ENCODE measurements at regions not wholly inside any gene's neighbourhood (a gene's known extent, or its start where the extent isn't known, plus 50 kb on each side); places are given as distances from the start of the nearest gene placed in this dataset.

- TF ChIP-seq EZH2phosphoT487 (IDR thresholded peaks at IDR 0.05; ENCODE audit: borderline replicate concordance), result no peak
- TF ChIP-seq, protein P1, sequence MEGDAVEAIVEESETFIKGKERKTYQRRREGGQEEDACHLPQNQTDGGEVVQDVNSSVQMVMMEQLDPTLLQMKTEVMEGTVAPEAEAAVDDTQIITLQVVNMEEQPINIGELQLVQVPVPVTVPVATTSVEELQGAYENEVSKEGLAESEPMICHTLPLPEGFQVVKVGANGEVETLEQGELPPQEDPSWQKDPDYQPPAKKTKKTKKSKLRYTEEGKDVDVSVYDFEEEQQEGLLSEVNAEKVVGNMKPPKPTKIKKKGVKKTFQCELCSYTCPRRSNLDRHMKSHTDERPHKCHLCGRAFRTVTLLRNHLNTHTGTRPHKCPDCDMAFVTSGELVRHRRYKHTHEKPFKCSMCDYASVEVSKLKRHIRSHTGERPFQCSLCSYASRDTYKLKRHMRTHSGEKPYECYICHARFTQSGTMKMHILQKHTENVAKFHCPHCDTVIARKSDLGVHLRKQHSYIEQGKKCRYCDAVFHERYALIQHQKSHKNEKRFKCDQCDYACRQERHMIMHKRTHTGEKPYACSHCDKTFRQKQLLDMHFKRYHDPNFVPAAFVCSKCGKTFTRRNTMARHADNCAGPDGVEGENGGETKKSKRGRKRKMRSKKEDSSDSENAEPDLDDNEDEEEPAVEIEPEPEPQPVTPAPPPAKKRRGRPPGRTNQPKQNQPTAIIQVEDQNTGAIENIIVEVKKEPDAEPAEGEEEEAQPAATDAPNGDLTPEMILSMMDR (conservative IDR thresholded peaks at IDR 0.05; ENCODE audit: low read length), result no peak
- Histone ChIP-seq H3F3A (ENCODE audit: low read depth) (no peaks in the 10 kb centered on the region), H4K20me1 (ENCODE audit: insufficient read depth, low read length, poor library complexity, severe bottlenecking) (no peaks in the 10 kb centered on the region), H2AFZ (ENCODE audit: low read length) (no peak overlapping the region), H3K4me2 (ENCODE audit: low read depth, low read length, poor library complexity, severe bottlenecking) (no peak overlapping the region), H3K9me2 (replicated peaks; ENCODE audit: low read depth, low read length) (no peaks in the 10 kb centered on the region), H3K27me3 (ENCODE audit: insufficient read depth, low read length, poor library complexity, severe bottlenecking) (no peaks in the 10 kb centered on the region), H3K36me3 (ENCODE audit: insufficient read depth, low read length) (no peaks in the 10 kb centered on the region), H3K79me2 (ENCODE audit: insufficient read depth, low read length) (no peaks in the 10 kb centered on the region), H3K4me1 (ENCODE audit: insufficient read depth, low read length, poor library complexity, severe bottlenecking) (peaks cover 7% of the 10 kb centered on the region), H3K4me3 (ENCODE audit: low read length, poor library complexity, severe bottlenecking) (no peak overlapping the region), H3K9me3 (ENCODE audit: insufficient read depth, low read depth, low read length) (0 out of 2 replicates have a peak, but pooled peaks cover 6% of the 10 kb centered on the region), H3K9ac (ENCODE audit: low read depth, low read length, poor library complexity, severe bottlenecking) (no peak overlapping the region)
Observed at GRCh38 chr21:35206141-35207125, 157.3 kb upstream of the RUNX1 start.

- Histone ChIP-seq H4K20me1 (ENCODE audit: insufficient read depth, low read length, poor library complexity, severe bottlenecking) (no peaks in the 10 kb centered on the region), H3K79me2 (ENCODE audit: insufficient read depth, low read length) (no peaks in the 10 kb centered on the region), H3K4me2 (ENCODE audit: low read depth, low read length, poor library complexity, severe bottlenecking) (peak overlapping the region; percentile 44), H2AFZ (ENCODE audit: low read length) (peak overlapping the region; percentile 61), H3K27me3 (ENCODE audit: insufficient read depth, low read length, poor library complexity, severe bottlenecking) (no peaks in the 10 kb centered on the region), H3K9me2 (replicated peaks; ENCODE audit: low read depth, low read length) (no peaks in the 10 kb centered on the region), H3F3A (ENCODE audit: low read depth) (no peaks in the 10 kb centered on the region), H3K4me3 (ENCODE audit: low read length, poor library complexity, severe bottlenecking) (peak overlapping the region; percentile 24), H3K9ac (ENCODE audit: low read depth, low read length, poor library complexity, severe bottlenecking) (no peak overlapping the region), H3K4me1 (ENCODE audit: insufficient read depth, low read length, poor library complexity, severe bottlenecking) (peaks cover 7% of the 10 kb centered on the region), H3K36me3 (ENCODE audit: insufficient read depth, low read length) (no peaks in the 10 kb centered on the region), H3K9me3 (ENCODE audit: insufficient read depth, low read depth, low read length) (0 out of 2 replicates have a peak, but pooled peaks cover 4% of the 10 kb centered on the region)
- TF ChIP-seq EZH2phosphoT487 (IDR thresholded peaks at IDR 0.05; ENCODE audit: borderline replicate concordance), result no peak
- TF ChIP-seq, protein P1 (conservative IDR thresholded peaks at IDR 0.05; ENCODE audit: low read length), result 0 out of 2 replicates have a peak, but pooled peaks have one; percentile 14
Observed at GRCh38 chr21:35204850-35205541, 155.9 kb upstream of the RUNX1 start.

- Histone ChIP-seq H2AFZ (ENCODE audit: low read length) (no peak overlapping the region), H3K9me2 (replicated peaks; ENCODE audit: low read depth, low read length) (no peaks in the 10 kb centered on the region), H3K27me3 (ENCODE audit: insufficient read depth, low read length, poor library complexity, severe bottlenecking) (no peaks in the 10 kb centered on the region), H3F3A (ENCODE audit: low read depth) (no peaks in the 10 kb centered on the region), H4K20me1 (ENCODE audit: insufficient read depth, low read length, poor library complexity, severe bottlenecking) (no peaks in the 10 kb centered on the region), H3K9me3 (ENCODE audit: insufficient read depth, low read depth, low read length) (no peaks in the 10 kb centered on the region), H3K4me2 (ENCODE audit: low read depth, low read length, poor library complexity, severe bottlenecking) (no peak overlapping the region), H3K4me3 (ENCODE audit: low read length, poor library complexity, severe bottlenecking) (no peak overlapping the region), H3K4me1 (ENCODE audit: insufficient read depth, low read length, poor library complexity, severe bottlenecking) (peaks cover 7% of the 10 kb centered on the region), H3K36me3 (ENCODE audit: insufficient read depth, low read length) (no peaks in the 10 kb centered on the region), H3K9ac (ENCODE audit: low read depth, low read length, poor library complexity, severe bottlenecking) (no peak overlapping the region), H3K79me2 (ENCODE audit: insufficient read depth, low read length) (no peaks in the 10 kb centered on the region)
- TF ChIP-seq, protein P1 (conservative IDR thresholded peaks at IDR 0.05; ENCODE audit: low read length), result no peak
- no peak for TF ChIP-seq EZH2phosphoT487 (IDR thresholded peaks at IDR 0.05; ENCODE audit: borderline replicate concordance)
Observed at GRCh38 chr21:35204125-35204524, 155.0 kb upstream of the RUNX1 start.
